ENCODE measurements at regions not wholly inside any gene's neighbourhood (a gene's known extent, or its start where the extent isn't known, plus 50 kb on each side); places are given as distances from the start of the nearest gene placed in this dataset.

- Histone ChIP-seq H4K20me1 (ENCODE audit: insufficient read depth, low read length) (no peaks in the 10 kb centered on the region), H3K4me3 (ENCODE audit: insufficient read depth, low read length) (no peak overlapping the region), H3K79me2 (ENCODE audit: insufficient read depth, low read length) (no peaks in the 10 kb centered on the region), H2AFZ (ENCODE audit: low read length) (no peak overlapping the region), H3K4me1 (ENCODE audit: insufficient read depth, low read length) (peaks cover 14% of the 10 kb centered on the region), H3K27me3 (ENCODE audit: insufficient read depth, low read length) (no peaks in the 10 kb centered on the region), H3K9me3 (ENCODE audit: low read depth, low read length) (peaks cover 2% of the 10 kb centered on the region), H3K36me3 (ENCODE audit: insufficient read depth, low read length) (no peaks in the 10 kb centered on the region), H3K4me2 (ENCODE audit: insufficient read depth, low read length) (no peak overlapping the region), H3K27ac (ENCODE audit: low read depth, low read length) (no peak overlapping the region)
- no peak for DNase-seq (ENCODE audit: insufficient read length, low spot score, missing footprints)
- TF ChIP-seq, protein P1, sequence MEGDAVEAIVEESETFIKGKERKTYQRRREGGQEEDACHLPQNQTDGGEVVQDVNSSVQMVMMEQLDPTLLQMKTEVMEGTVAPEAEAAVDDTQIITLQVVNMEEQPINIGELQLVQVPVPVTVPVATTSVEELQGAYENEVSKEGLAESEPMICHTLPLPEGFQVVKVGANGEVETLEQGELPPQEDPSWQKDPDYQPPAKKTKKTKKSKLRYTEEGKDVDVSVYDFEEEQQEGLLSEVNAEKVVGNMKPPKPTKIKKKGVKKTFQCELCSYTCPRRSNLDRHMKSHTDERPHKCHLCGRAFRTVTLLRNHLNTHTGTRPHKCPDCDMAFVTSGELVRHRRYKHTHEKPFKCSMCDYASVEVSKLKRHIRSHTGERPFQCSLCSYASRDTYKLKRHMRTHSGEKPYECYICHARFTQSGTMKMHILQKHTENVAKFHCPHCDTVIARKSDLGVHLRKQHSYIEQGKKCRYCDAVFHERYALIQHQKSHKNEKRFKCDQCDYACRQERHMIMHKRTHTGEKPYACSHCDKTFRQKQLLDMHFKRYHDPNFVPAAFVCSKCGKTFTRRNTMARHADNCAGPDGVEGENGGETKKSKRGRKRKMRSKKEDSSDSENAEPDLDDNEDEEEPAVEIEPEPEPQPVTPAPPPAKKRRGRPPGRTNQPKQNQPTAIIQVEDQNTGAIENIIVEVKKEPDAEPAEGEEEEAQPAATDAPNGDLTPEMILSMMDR (IDR thresholded peaks at IDR 0.05; ENCODE audit: extremely low read depth, low read depth, low read length), result no peak
Observed at GRCh38 chr9:90009447-90009846, 404.6 kb downstream of the GADD45G start.

DNA sequence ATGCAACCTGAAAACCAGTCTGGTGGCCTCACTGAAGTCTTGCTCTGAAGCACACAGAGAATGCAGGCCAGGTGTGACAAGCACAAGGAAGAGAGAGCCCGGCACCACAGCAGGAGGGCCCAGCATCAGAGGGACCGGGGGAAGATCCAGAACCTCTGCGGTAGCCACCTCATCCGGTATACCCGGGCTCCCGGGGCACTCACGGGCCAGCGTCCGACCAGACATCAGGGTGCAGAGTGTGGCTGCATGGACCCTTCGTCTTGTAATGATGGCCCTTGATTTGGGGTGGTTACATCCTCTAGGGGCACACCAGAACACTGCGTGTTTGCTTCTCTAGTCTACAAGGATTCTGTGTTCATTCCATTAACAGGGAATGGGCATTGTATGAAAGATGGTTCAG, 406.0 kb downstream of the GADD45G start:
- Histone ChIP-seq H3K4me2 (ENCODE audit: insufficient read depth, low read length) (no peak overlapping the region), H3K27ac (ENCODE audit: low read depth, low read length) (no peak overlapping the region), H3K4me3 (ENCODE audit: insufficient read depth, low read length) (no peak overlapping the region), H3K79me2 (ENCODE audit: insufficient read depth, low read length) (no peaks in the 10 kb centered on the region), H3K36me3 (ENCODE audit: insufficient read depth, low read length) (no peaks in the 10 kb centered on the region), H3K27me3 (ENCODE audit: insufficient read depth, low read length) (no peaks in the 10 kb centered on the region), H3K4me1 (ENCODE audit: insufficient read depth, low read length) (peaks cover 14% of the 10 kb centered on the region), H2AFZ (ENCODE audit: low read length) (no peak overlapping the region), H4K20me1 (ENCODE audit: insufficient read depth, low read length) (no peaks in the 10 kb centered on the region), H3K9me3 (ENCODE audit: low read depth, low read length) (no peaks in the 10 kb centered on the region)
- TF ChIP-seq, protein P1 (IDR thresholded peaks at IDR 0.05; ENCODE audit: extremely low read depth, low read depth, low read length), result no peak
- DNase-seq (ENCODE audit: insufficient read length, low spot score, missing footprints), result no peak

DNA sequence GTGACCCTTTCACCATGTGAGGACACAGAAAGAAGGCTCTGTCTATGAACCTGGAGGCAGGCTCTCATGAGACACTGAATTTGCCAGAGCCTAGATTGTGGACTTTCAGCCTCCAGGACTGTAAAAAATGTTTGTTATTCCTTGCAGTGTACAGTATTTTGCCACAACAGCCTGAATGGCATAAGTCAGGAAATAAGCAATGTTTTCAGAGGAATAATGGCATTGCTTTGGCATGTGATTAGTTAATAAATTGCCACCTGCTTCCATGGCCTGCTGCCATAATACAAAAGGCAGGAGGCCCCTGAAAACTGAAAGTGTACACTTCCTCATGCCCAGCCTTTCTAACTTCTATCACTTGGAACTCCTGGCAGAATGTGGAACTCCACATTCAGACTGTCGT, 408.1 kb downstream of the GADD45G start:
- TF ChIP-seq, protein P1 (IDR thresholded peaks at IDR 0.05; ENCODE audit: extremely low read depth, low read depth, low read length), result no peak
- H3K4me1 ChIP-seq (ENCODE audit: insufficient read depth, low read length), result peaks cover 4% of the 10 kb centered on the region
- no peaks in the 10 kb centered on the region for H3K27me3 ChIP-seq (ENCODE audit: insufficient read depth, low read length)

DNA sequence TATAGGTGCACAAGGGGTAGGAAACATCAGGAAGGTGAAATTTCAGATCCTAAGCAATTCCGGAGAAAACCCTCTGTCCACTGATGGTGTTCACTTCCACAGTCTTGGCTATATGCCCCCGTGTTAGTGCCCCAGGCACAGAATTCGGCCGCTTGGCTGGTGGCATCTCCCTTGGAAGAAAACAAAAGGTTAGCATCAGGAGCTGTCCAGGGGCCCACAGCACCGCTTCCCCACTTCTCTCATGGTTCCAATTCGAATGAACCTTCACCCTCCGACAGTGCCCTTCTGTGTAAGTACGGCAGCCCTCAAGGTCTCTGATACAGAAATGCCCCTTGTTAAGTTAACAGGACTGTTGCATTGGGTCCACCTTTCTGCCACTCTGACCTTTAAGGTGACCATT, 409.0 kb downstream of the GADD45G start:
- Histone ChIP-seq H4K20me1 (ENCODE audit: insufficient read depth, low read length) (no peaks in the 10 kb centered on the region), H3K36me3 (ENCODE audit: insufficient read depth, low read length) (no peaks in the 10 kb centered on the region), H3K9me3 (ENCODE audit: low read depth, low read length) (no peaks in the 10 kb centered on the region), H3K27me3 (ENCODE audit: insufficient read depth, low read length) (no peaks in the 10 kb centered on the region), H2AFZ (ENCODE audit: low read length) (no peak overlapping the region), H3K4me3 (ENCODE audit: insufficient read depth, low read length) (no peak overlapping the region), H3K4me1 (ENCODE audit: insufficient read depth, low read length) (no peaks in the 10 kb centered on the region), H3K4me2 (ENCODE audit: insufficient read depth, low read length) (no peak overlapping the region), H3K27ac (ENCODE audit: low read depth, low read length) (no peak overlapping the region), H3K79me2 (ENCODE audit: insufficient read depth, low read length) (no peaks in the 10 kb centered on the region)
- TF ChIP-seq, protein P1 (IDR thresholded peaks at IDR 0.05; ENCODE audit: extremely low read depth, low read depth, low read length), result no peak
- DNase-seq (ENCODE audit: insufficient read length, low spot score, missing footprints), result no peak

More for the DNA sequence above, 408.1 kb downstream of the GADD45G start:
- no peak overlapping the region for H2AFZ ChIP-seq (ENCODE audit: low read length)
- H4K20me1 ChIP-seq (ENCODE audit: insufficient read depth, low read length), result no peaks in the 10 kb centered on the region
- no peak overlapping the region for H3K4me2 ChIP-seq (ENCODE audit: insufficient read depth, low read length)
- no peak overlapping the region for H3K27ac ChIP-seq (ENCODE audit: low read depth, low read length)
- H3K36me3 ChIP-seq (ENCODE audit: insufficient read depth, low read length), result no peaks in the 10 kb centered on the region
- no peak overlapping the region for H3K4me3 ChIP-seq (ENCODE audit: insufficient read depth, low read length)
- no peaks in the 10 kb centered on the region for H3K79me2 ChIP-seq (ENCODE audit: insufficient read depth, low read length)
- no peak for DNase-seq (ENCODE audit: insufficient read length, low spot score, missing footprints)
- H3K9me3 ChIP-seq (ENCODE audit: low read depth, low read length), result no peaks in the 10 kb centered on the region
